Transverse colon (tissue), 4 donors: ENCODE measurements at regions not wholly inside any gene's neighbourhood (a gene's known extent, or its start where the extent isn't known, plus 50 kb on each side); places are given as distances from the start of the nearest gene placed in this dataset.

Experiments used
- POLR2AphosphoS5 ChIP-seq, 3 donors: sonication (generic); formaldehyde crosslinking; IDR thresholded peaks; one replicate each; pipeline ENCODE4 v1.6.1; 2016; ENCODE audit warnings: antibody characterized with exemption in 3 of 3
- TF ChIP-seq, protein P1 (sequence below), 5 experiments: fragments of 200-600 bp in 3 of 5; fragments of 450-650 bp in 2 of 5; sonication (generic) in 3 of 5; IDR thresholded peaks; 1 replicate in 2 of 5; 2 replicates in 3 of 5; pipeline ENCODE4 v1.5.1; 2016 to 2017; ENCODE audit warnings: antibody characterized with exemption in 5 of 5, inconsistent platforms in 3 of 5, mild to moderate bottlenecking in 2 of 5, moderate library complexity in 1 of 5

DNA sequence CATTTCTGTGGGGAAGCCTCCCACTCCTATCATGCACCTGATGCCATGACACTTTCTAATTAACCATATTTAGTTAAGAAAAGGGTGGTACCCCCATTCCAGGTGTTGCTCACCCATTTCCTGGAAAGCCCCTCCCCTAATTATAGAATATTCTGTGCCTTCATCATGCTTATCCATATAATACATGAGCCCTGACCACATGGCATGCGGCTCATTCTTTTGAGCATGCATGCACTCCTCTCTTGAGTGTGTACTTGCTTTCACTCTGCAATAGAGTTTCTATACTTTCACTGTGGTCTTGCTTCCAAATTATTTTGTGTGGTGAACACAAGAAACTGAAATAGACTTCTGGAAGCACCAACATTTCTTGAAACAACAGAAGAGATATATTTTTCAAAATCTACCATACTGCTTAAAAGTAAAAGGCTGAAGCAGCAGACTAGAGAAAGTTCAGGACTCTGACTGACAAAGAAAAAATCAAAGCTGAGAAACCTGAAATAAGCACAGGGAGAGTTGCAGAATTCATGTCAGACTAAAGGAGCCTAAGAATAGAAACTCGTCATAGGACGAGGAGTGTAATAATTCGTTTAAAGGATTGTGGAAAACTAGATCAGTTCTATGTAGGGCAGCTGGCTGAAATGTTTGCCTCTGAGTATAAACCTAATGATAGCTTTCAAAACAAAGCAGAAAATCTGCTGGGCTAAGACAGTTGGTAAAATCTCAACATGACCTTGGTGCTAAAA, 144.8 kb downstream of the KITLG start:
- no peak for TF ChIP-seq POLR2AphosphoS5 (IDR thresholded peaks at IDR 0.05)
- TF ChIP-seq, protein P1, sequence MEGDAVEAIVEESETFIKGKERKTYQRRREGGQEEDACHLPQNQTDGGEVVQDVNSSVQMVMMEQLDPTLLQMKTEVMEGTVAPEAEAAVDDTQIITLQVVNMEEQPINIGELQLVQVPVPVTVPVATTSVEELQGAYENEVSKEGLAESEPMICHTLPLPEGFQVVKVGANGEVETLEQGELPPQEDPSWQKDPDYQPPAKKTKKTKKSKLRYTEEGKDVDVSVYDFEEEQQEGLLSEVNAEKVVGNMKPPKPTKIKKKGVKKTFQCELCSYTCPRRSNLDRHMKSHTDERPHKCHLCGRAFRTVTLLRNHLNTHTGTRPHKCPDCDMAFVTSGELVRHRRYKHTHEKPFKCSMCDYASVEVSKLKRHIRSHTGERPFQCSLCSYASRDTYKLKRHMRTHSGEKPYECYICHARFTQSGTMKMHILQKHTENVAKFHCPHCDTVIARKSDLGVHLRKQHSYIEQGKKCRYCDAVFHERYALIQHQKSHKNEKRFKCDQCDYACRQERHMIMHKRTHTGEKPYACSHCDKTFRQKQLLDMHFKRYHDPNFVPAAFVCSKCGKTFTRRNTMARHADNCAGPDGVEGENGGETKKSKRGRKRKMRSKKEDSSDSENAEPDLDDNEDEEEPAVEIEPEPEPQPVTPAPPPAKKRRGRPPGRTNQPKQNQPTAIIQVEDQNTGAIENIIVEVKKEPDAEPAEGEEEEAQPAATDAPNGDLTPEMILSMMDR (IDR thresholded peaks at IDR 0.05) = no peak
